ENCODE measurements at regions not wholly inside any gene's neighbourhood (a gene's known extent, or its start where the extent isn't known, plus 50 kb on each side); places are given as distances from the start of the nearest gene placed in this dataset.

- Histone ChIP-seq H2BK12ac (ENCODE audit: low read depth, low read length) (no peak overlapping the region), H2BK5ac (ENCODE audit: low read depth, low read length) (no peak overlapping the region), H3K36me3 (ENCODE audit: control insufficient read depth in 2 of 4, insufficient read depth in 4 of 4, low read length in 3 of 4) (no peaks in the 10 kb centered on the region), H3K4me3 (ENCODE audit: extremely low read depth in 1 of 4, insufficient read depth in 2 of 4, low read depth in 3 of 4, low read length in 4 of 4) (no peak overlapping the region), H3K27me3 (replicated peaks in 1 of 4; ENCODE audit: control insufficient read depth in 3 of 4, extremely low read depth in 1 of 4, insufficient read depth in 3 of 4, low read length in 3 of 4) (no peaks in the 10 kb centered on the region), H3K9me3 (ENCODE audit: insufficient read depth in 2 of 2, low read depth in 1 of 2, low read length in 1 of 2) (no peaks in the 10 kb centered on the region), H3K79me2 (ENCODE audit: control insufficient read depth in 1 of 2, insufficient read depth in 2 of 2, low read length in 2 of 2) (no peaks in the 10 kb centered on the region), H2AK5ac (ENCODE audit: low read depth, low read length) (no peak overlapping the region), H4K8ac (ENCODE audit: extremely low read depth, insufficient read depth, low read length) (no peak overlapping the region), H3K4me2 (ENCODE audit: insufficient read depth in 1 of 2, low read depth in 2 of 2, low read length in 2 of 2) (no peak overlapping the region), H3K14ac (ENCODE audit: insufficient read length) (no peak overlapping the region), H3K56ac (replicated peaks; ENCODE audit: insufficient read length, low read depth, low read length) (no peak overlapping the region), H4K5ac (ENCODE audit: insufficient read length, low read depth, low read length) (no peak overlapping the region), H2BK20ac (ENCODE audit: low read length) (no peak overlapping the region), H3K27ac (ENCODE audit: low read depth, low read length) (no peak overlapping the region), H3K79me1 (ENCODE audit: low read depth, low read length) (no peaks in the 10 kb centered on the region), H3K4me1 (replicated peaks in 1 of 4; ENCODE audit: control insufficient read depth in 3 of 4, insufficient read depth in 4 of 4, low read length in 3 of 4) (no peaks in the 10 kb centered on the region; a peak in 1 of 7 replicates), H2BK120ac (replicated peaks; ENCODE audit: low read depth, low read length) (no peak overlapping the region), H3K9ac (replicated peaks in 1 of 4; ENCODE audit: extremely low read depth in 1 of 4, low read depth in 3 of 4, low read length in 3 of 4) (no peak overlapping the region), H2AFZ (ENCODE audit: low read length) (no peak overlapping the region), H3K23me2 (ENCODE audit: low read depth, low read length) (no peaks in the 10 kb centered on the region), H3K23ac (ENCODE audit: insufficient read length) (no peak overlapping the region), H3K4ac (replicated peaks; ENCODE audit: insufficient read length, low read depth, low read length) (no peak overlapping the region), H2BK15ac (ENCODE audit: low read length) (no peak overlapping the region), H4K20me1 (replicated peaks in 1 of 2; ENCODE audit: control insufficient read depth in 1 of 2, insufficient read depth in 2 of 2, low read length in 2 of 2) (no peaks in the 10 kb centered on the region), H3K18ac (ENCODE audit: extremely low read depth, low read length) (no peak overlapping the region), H4K91ac (replicated peaks; ENCODE audit: insufficient read length, low read length) (no peak overlapping the region)
- POLR2A ChIA-PET (ENCODE audit: partially characterized antibody) = no interaction called here
- 90% methylated on average over 4 of the region's 5 CpGs; no CpG with 5 or more reads in 1 of the 2 experiments for WGBS, 2 experiments (ENCODE audit: extremely low coverage in 1 of 2, insufficient coverage in 1 of 2, insufficient read length in 1 of 2, insufficient replicate concordance in 2 of 2, low coverage in 1 of 2, low lambda C conversion rate in 2 of 2, missing lambda C conversion rate in 1 of 2)
- FAIRE-seq (no peak), DNase-seq (ENCODE audit: low read depth in 1 of 2, low spot score in 2 of 2) (no peak)
- CTCF ChIA-PET (ENCODE audit: partially characterized antibody) = no interaction called here
- no peak for TF ChIP-seq ZNF274 (IDR thresholded peaks at IDR 0.05; ENCODE audit: borderline replicate concordance, extremely low read depth, low read length)
- TF ChIP-seq SIN3A (conservative IDR thresholded peaks at IDR 0.05 in 1 of 2, IDR thresholded peaks at IDR 0.05 in 1 of 2; ENCODE audit: low read depth in 1 of 2, low read length in 2 of 2) = no peak
- TF ChIP-seq JUN (IDR thresholded peaks at IDR 0.05; ENCODE audit: low read depth, low read length) = no peak
- no peak for TF ChIP-seq RBBP5 (IDR thresholded peaks at IDR 0.05; ENCODE audit: borderline replicate concordance, low read depth, low read length)
- TF ChIP-seq SP4 (IDR thresholded peaks at IDR 0.05; ENCODE audit: low read length) = no peak
- no peak for TF ChIP-seq MAX (IDR thresholded peaks at IDR 0.05)
- TF ChIP-seq SAP30 (IDR thresholded peaks at IDR 0.05; ENCODE audit: insufficient read depth, insufficient replicate concordance, low read length) = no peak
- TF ChIP-seq CTBP2 (IDR thresholded peaks at IDR 0.05; ENCODE audit: borderline replicate concordance, insufficient read depth, insufficient read length, low read length) = no peak
- TF ChIP-seq RAD21 (IDR thresholded peaks at IDR 0.05 in 1 of 2, conservative IDR thresholded peaks at IDR 0.05 in 1 of 2; ENCODE audit: low read depth in 2 of 2, low read length in 2 of 2) = no peak
- TF ChIP-seq TAF7 (optimal IDR thresholded peaks at IDR 0.05; ENCODE audit: borderline replicate concordance, low read depth, low read length) = no peak
- TF ChIP-seq POLR2A (IDR thresholded peaks at IDR 0.05; ENCODE audit: control extremely low read depth in 1 of 2, low read depth in 2 of 2, low read length in 2 of 2) = no peak
- TF ChIP-seq TAF1 (IDR thresholded peaks at IDR 0.05; ENCODE audit: low read depth, low read length) = no peak
- no peak for TF ChIP-seq SP1 (IDR thresholded peaks at IDR 0.05; ENCODE audit: low read depth, low read length)
- TF ChIP-seq JUND (IDR thresholded peaks at IDR 0.05; ENCODE audit: low read length) = no peak
- no peak for TF ChIP-seq KDM5A (IDR thresholded peaks at IDR 0.05; ENCODE audit: low read length)
These were observed 222.3 kb upstream of the HDX start for GRCh38 chrX:84724576-84724975.

All from H1 (cell line).